Heart right ventricle (tissue), 16 donors: ENCODE measurements at regions not wholly inside any gene's neighbourhood (a gene's known extent, or its start where the extent isn't known, plus 50 kb on each side); places are given as distances from the start of the nearest gene placed in this dataset.

Experiments
- ATAC-seq, 8 donors: fragments of 200-7000 bp; cut with Tn5 transposase; one replicate each; pipeline ENCODE4 v1.9.1; 2020; ENCODE audit warnings: mild to moderate bottlenecking in 8 of 8, moderate library complexity in 8 of 8, moderate number of reproducible peaks in 1 of 8
- DNase-seq, 2 donors: peaks; one replicate each; pipeline ENCODE4 v3.0.0-alpha.2; 2020
- H3K27ac ChIP-seq, 10 donors: fragments of 200-600 bp; sonication (generic) in 2 of 10; one replicate each; pipeline versions ENCODE4 v1.5.0 to v1.8.0; 2020 to 2022; ENCODE audit warnings: mild to moderate bottlenecking in 3 of 10
- H3K27me3 ChIP-seq, 7 donors: fragments of 200-600 bp; one replicate each; pipeline ENCODE4 v1.8.0; 2021 to 2022; ENCODE audit warnings: mild to moderate bottlenecking in 2 of 7
- H3K36me3 ChIP-seq, 9 donors: fragments of 200-600 bp; sonication (generic) in 1 of 9; one replicate each; pipeline versions ENCODE4 v1.5.0 to v1.8.0; 2020 to 2022; ENCODE audit warnings: mild to moderate bottlenecking in 2 of 9
- H3K4me1 ChIP-seq, 9 donors: fragments of 200-600 bp; sonication (generic) in 1 of 9; one replicate each; pipeline versions ENCODE4 v1.5.0 to v1.8.0; 2020 to 2022; ENCODE audit warnings: mild to moderate bottlenecking in 4 of 9
- H3K4me3 ChIP-seq, 10 donors: fragments of 200-600 bp; sonication (generic) in 2 of 10; one replicate each; pipeline versions ENCODE4 v1.5.0 to v1.8.0; 2020 to 2022; ENCODE audit warnings: mild to moderate bottlenecking in 7 of 10, moderate library complexity in 2 of 10
- H3K9me3 ChIP-seq, 11 donors: fragments of 200-600 bp in 10 of 11; sonication (generic) in 2 of 11; one replicate each; pipeline versions ENCODE4 v1.5.0 to v1.8.0; 2013 to 2022; ENCODE audit warnings: mild to moderate bottlenecking in 2 of 11, control low read depth in 1 of 11, moderate library complexity in 1 of 11
- CTCF ChIP-seq, 9 donors: fragments of 200-600 bp; sonication (generic) in 2 of 9; IDR thresholded peaks; one replicate each; pipeline versions ENCODE4 v1.5.0 to v1.8.0; 2021 to 2022; ENCODE audit warnings: antibody characterized with exemption in 9 of 9, mild to moderate bottlenecking in 5 of 9, moderate library complexity in 1 of 9
- WGBS, 2 donors: extraction: QIAGEN DNeasy Blood & Tissue Kit; methylation state at CpG; one replicate each; pipeline ENCODE4 v1.1.7; 2013; ENCODE audit warnings: inconsistent platforms in 1 of 2; 5-methylcytosine and 5-hydroxymethylcytosine counted together
- intact Hi-C, 10 donors: fragments of 100-400 bp; cut with DNase I; formaldehyde crosslinking; loops; one replicate each; pipeline versions ENCODE4 v1.11.1 to v1.14.2; 2022
- donor health status: Arrhythmogenic right ventricular cardiomyopathy.
- donor health status: ischemic (EF 13 %, LVEDD 7.1; RV severe dilation, severe dysfunction).
- donor health status: healthy with polysubstance abuse.
- donor health status: DM: no; HTN: yes; CAD: no.
- donor health status: DM: no; HTN: no; CAD: no.
- donor health status: ischemic (EF 25% LVEDD 6.9; RV normal size, moderate dysfunction).
- donor health status: ischemic (EF 25% LVEDD 5.7; RV mildly dilated, moderate dysfunction).
- donor health status: healthy.
- donor health status: DM: yes; HTN: yes; CAD: no.
- donor health status: Ischemic cardiomyopathy.
- donor health status: ischemic (EF 35%, LVEDD 5.7; RV mildly dilated, moderate dysfunction).
- donor health status: nonischemic (EF 11% LVEDD 7.7; RV severe dilation, severe dysfunction).
- donor health status: DM: yes; HTN: yes; CAD: no.
- donor health status: PGD.
- donor health status: ischemic (EF 29% LVEDD 5.4; RV normal size, mild dysfunction).
- donor health status: nonischemic (EF 23%, LVEDD 6.1; RV moderate dilation, normal function).

GRCh38 chr5:138641547-138642298, 66.5 kb upstream of the HSPA9 start:
- WGBS, 2 donors, result 45 to 61% methylated on average over 18 of the region's 18 CpGs
- Histone ChIP-seq H3K4me3 (no peak overlapping the region), H3K9me3 (no peaks in the 10 kb centered on the region), H3K27me3 (peaks cover 0 to 9% (median 0%) of the 10 kb centered on the region in 7 donors), H3K4me1 (peaks cover 0 to 5% (median 0%) of the 10 kb centered on the region in 9 donors), H3K27ac (no peak overlapping the region), H3K36me3 (no peaks in the 10 kb centered on the region)
- TF ChIP-seq CTCF (IDR thresholded peaks at IDR 0.05), result peak; percentile 67 to 89 (median 78)
- DNase-seq, result peak; percentile 68 to 74
- intact Hi-C loops, result loop anchor here (2.0 to 10.0 kb wide), 7 partner anchors 93 to 623 kb away; partner anchors contain the start of gene CTNNA1 (in 1 of the 10)
- peak in 7 of 8 donors; percentile 58 to 84 (median 69) for ATAC-seq

GRCh38 chr5:138640646-138641254, 65.5 kb upstream of the HSPA9 start:
- intact Hi-C loops, result loop anchor here in 9 of 10 donors (5.0 to 10.0 kb wide), 6 partner anchors 94 to 624 kb away; partner anchors contain the start of gene CTNNA1 (in 1 of the 9)
- Histone ChIP-seq H3K9me3 (no peaks in the 10 kb centered on the region), H3K4me1 (peaks cover 0 to 5% (median 0%) of the 10 kb centered on the region in 9 donors), H3K27ac (no peak overlapping the region), H3K36me3 (no peaks in the 10 kb centered on the region), H3K27me3 (peaks cover 0 to 9% (median 0%) of the 10 kb centered on the region in 7 donors), H3K4me3 (no peak overlapping the region)
- ATAC-seq (no peak), DNase-seq (no peak)
- 63 to 65% methylated on average over 7 of the region's 7 CpGs for WGBS, 2 donors
- no peak for TF ChIP-seq CTCF (IDR thresholded peaks at IDR 0.05)

- Histone ChIP-seq H3K4me3 (no peak overlapping the region), H3K4me1 (peaks cover 0 to 8% (median 4%) of the 10 kb centered on the region in 9 donors), H3K27me3 (peaks cover 0 to 9% (median 0%) of the 10 kb centered on the region in 7 donors), H3K27ac (no peak overlapping the region), H3K36me3 (no peaks in the 10 kb centered on the region), H3K9me3 (no peaks in the 10 kb centered on the region)
- WGBS, 2 donors, result 87 to 91% methylated on average over 5 of the region's 5 CpGs
- no peak for TF ChIP-seq CTCF (IDR thresholded peaks at IDR 0.05)
- ATAC-seq, result no peak
- DNase-seq, result no peak
- intact Hi-C loops, result loop anchor here in 9 of 10 donors (5.0 to 10.0 kb wide), 6 partner anchors 95 to 625 kb away; partner anchors contain the start of gene CTNNA1 (in 1 of the 9)
Measured at GRCh38 chr5:138640138-138640537, 64.9 kb upstream of the HSPA9 start.

GRCh38 chr5:138639326-138639725, 64.1 kb upstream of the HSPA9 start:
- H3K4me1 ChIP-seq, result peaks cover 0 to 12% (median 5%) of the 10 kb centered on the region in 9 donors
- no peak for TF ChIP-seq CTCF (IDR thresholded peaks at IDR 0.05)
- 77% methylated on average over 3 of the region's 3 CpGs for WGBS, 2 donors
- H3K9me3 ChIP-seq, result no peaks in the 10 kb centered on the region
- no peak overlapping the region for H3K4me3 ChIP-seq
- ATAC-seq, result no peak
- intact Hi-C loops, result loop anchor here in 2 of 10 donors (10.0 kb wide), 2 partner anchors 55 to 615 kb away; no protein-coding TSS in a partner anchor
- DNase-seq, result no peak
- H3K36me3 ChIP-seq, result no peaks in the 10 kb centered on the region
- no peak overlapping the region for H3K27ac ChIP-seq
- peaks cover 0 to 9% (median 0%) of the 10 kb centered on the region in 7 donors for H3K27me3 ChIP-seq
